GM23248 (cell line): ENCODE measurements at regions not wholly inside any gene's neighbourhood (a gene's known extent, or its start where the extent isn't known, plus 50 kb on each side); places are given as distances from the start of the nearest gene placed in this dataset.
A peak's percentile ranks its signal among the peaks of the same experiment; 100 is the strongest.

Experiments
- EZH2 ChIP-seq: fragments of 200-600 bp; sonication (generic); IDR thresholded peaks from 2 replicates; pipeline ENCODE4 v1.6.1; 2018; ENCODE audit warnings: antibody characterized with exemption, mild to moderate bottlenecking; ENCODE audit not compliant: insufficient read depth, poor library complexity, severe bottlenecking
- EZH2phosphoT487 ChIP-seq: fragments of 200-600 bp; sonication (generic); IDR thresholded peaks from 2 replicates; pipeline ENCODE4 v1.6.1; 2018; ENCODE audit warnings: antibody characterized with exemption, moderate library complexity, mild to moderate bottlenecking, low read depth; ENCODE audit not compliant: insufficient read depth

- TF ChIP-seq EZH2 (no peak), EZH2phosphoT487 (peak; percentile 88; the same call in 1 of the 2 replicates)
These were observed 206.0 kb upstream of the TNP1 start for GRCh38 chr2:217065695-217066405.
